ENCODE measurements at regions not wholly inside any gene's neighbourhood (a gene's known extent, or its start where the extent isn't known, plus 50 kb on each side); places are given as distances from the start of the nearest gene placed in this dataset.

GRCh38 chr11:36854875-36855274 is 256.8 kb upstream of the RAG2 start:
- DNase-seq (no peak), ATAC-seq (no peak)
- Histone ChIP-seq H3K27me3 (ENCODE audit: insufficient read depth in 3 of 3, low read length in 2 of 3) (no peaks in the 10 kb centered on the region), H3K4me3 (no peak overlapping the region), H3K27ac (no peak overlapping the region), H3K9me3 (no peaks in the 10 kb centered on the region), H3K36me3 (ENCODE audit: insufficient read depth in 1 of 2, low read depth in 1 of 2) (no peaks in the 10 kb centered on the region), H3K4me1 (no peaks in the 10 kb centered on the region)
- WGBS, 3 donors = 56 to 69% (median 57%) methylated on average over 4 of the region's 4 CpGs
- intact Hi-C loops (cut with DNase I) = no loop called here
- TF ChIP-seq, protein P1, sequence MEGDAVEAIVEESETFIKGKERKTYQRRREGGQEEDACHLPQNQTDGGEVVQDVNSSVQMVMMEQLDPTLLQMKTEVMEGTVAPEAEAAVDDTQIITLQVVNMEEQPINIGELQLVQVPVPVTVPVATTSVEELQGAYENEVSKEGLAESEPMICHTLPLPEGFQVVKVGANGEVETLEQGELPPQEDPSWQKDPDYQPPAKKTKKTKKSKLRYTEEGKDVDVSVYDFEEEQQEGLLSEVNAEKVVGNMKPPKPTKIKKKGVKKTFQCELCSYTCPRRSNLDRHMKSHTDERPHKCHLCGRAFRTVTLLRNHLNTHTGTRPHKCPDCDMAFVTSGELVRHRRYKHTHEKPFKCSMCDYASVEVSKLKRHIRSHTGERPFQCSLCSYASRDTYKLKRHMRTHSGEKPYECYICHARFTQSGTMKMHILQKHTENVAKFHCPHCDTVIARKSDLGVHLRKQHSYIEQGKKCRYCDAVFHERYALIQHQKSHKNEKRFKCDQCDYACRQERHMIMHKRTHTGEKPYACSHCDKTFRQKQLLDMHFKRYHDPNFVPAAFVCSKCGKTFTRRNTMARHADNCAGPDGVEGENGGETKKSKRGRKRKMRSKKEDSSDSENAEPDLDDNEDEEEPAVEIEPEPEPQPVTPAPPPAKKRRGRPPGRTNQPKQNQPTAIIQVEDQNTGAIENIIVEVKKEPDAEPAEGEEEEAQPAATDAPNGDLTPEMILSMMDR (IDR thresholded peaks at IDR 0.05) = no peak

DNA sequence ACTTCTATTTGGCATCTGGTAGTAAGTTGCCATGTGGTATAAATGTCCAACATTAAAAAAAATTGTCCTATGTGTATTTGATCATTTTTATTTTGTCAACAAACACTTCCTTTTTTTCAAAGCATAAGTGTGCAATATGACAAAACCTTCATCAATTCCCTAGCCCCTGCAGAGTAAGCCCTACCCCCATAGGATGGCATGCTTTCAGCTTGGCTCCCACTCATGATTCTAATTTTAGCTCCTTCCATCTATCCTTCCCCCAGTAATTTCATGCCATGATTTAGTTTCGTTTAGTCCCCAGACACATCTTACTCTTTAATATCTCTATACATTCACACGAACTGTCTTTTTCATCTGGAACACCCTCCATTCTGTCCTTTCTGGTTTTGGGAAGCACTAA is 250.6 kb upstream of the RAG2 start:
- H3K27ac ChIP-seq = no peak overlapping the region
- no peaks in the 10 kb centered on the region for H3K36me3 ChIP-seq (ENCODE audit: insufficient read depth in 1 of 2, low read depth in 1 of 2)
- intact Hi-C loops (cut with DNase I) = no loop called here
- H3K27me3 ChIP-seq (ENCODE audit: insufficient read depth in 3 of 3, low read length in 2 of 3) = peaks cover 0 to 2% (median 0%) of the 10 kb centered on the region in 3 donors
- no peaks in the 10 kb centered on the region for H3K9me3 ChIP-seq
- 29 to 42% (median 35%) methylated on average over 2 of the region's 2 CpGs for WGBS, 3 donors
- no peak for DNase-seq
- H3K4me3 ChIP-seq = no peak overlapping the region
- TF ChIP-seq, protein P1 (IDR thresholded peaks at IDR 0.05) = no peak
- H3K4me1 ChIP-seq = no peaks in the 10 kb centered on the region
- no peak for ATAC-seq

- TF ChIP-seq, protein P1 (IDR thresholded peaks at IDR 0.05) = no peak
- no peaks in the 10 kb centered on the region for H3K36me3 ChIP-seq (ENCODE audit: insufficient read depth in 1 of 2, low read depth in 1 of 2)
- 85 to 92% (median 85%) methylated on average over 2 of the region's 2 CpGs for WGBS, 3 donors
- ATAC-seq (no peak), DNase-seq (no peak)
- no peaks in the 10 kb centered on the region for H3K9me3 ChIP-seq
- H3K27me3 ChIP-seq (ENCODE audit: insufficient read depth in 3 of 3, low read length in 2 of 3) = no peaks in the 10 kb centered on the region
- no peaks in the 10 kb centered on the region for H3K4me1 ChIP-seq
- H3K4me3 ChIP-seq = no peak overlapping the region
- intact Hi-C loops (cut with DNase I) = no loop called here
- H3K27ac ChIP-seq = no peak overlapping the region
These were observed 242.3 kb upstream of the RAG2 start for GRCh38 chr11:36840378-36840777.

- Histone ChIP-seq H3K27me3 (ENCODE audit: insufficient read depth in 3 of 3, low read length in 2 of 3) (no peaks in the 10 kb centered on the region), H3K36me3 (ENCODE audit: insufficient read depth in 1 of 2, low read depth in 1 of 2) (no peaks in the 10 kb centered on the region), H3K27ac (no peak overlapping the region), H3K4me1 (no peaks in the 10 kb centered on the region), H3K9me3 (no peaks in the 10 kb centered on the region), H3K4me3 (no peak overlapping the region)
- 37 to 65% (median 44%) methylated on average over 1 of the region's 1 CpG for WGBS, 3 donors
- no peak for ATAC-seq
- intact Hi-C loops (cut with DNase I) = no loop called here
- TF ChIP-seq, protein P1 (IDR thresholded peaks at IDR 0.05) = no peak
- no peak for DNase-seq
These were observed 239.9 kb upstream of the RAG2 start for GRCh38 chr11:36837831-36838437.

GRCh38 chr11:36825251-36825650 is 227.2 kb upstream of the RAG2 start:
- ATAC-seq = no peak
- no peaks in the 10 kb centered on the region for H3K9me3 ChIP-seq
- no peak overlapping the region for H3K4me3 ChIP-seq
- H3K4me1 ChIP-seq = no peaks in the 10 kb centered on the region
- TF ChIP-seq, protein P1 (IDR thresholded peaks at IDR 0.05) = no peak
- H3K27me3 ChIP-seq (ENCODE audit: insufficient read depth in 3 of 3, low read length in 2 of 3) = peaks cover 0 to 3% (median 0%) of the 10 kb centered on the region in 3 donors
- DNase-seq = no peak
- no peaks in the 10 kb centered on the region for H3K36me3 ChIP-seq (ENCODE audit: insufficient read depth in 1 of 2, low read depth in 1 of 2)
- H3K27ac ChIP-seq = no peak overlapping the region
- 70 to 73% (median 70%) methylated on average over 10 of the region's 10 CpGs for WGBS, 3 donors
- intact Hi-C loops (cut with DNase I) = no loop called here

All from psoas muscle (tissue), 7 donors.